Muscle of arm (tissue), 1 donor: ENCODE measurements at regions not wholly inside any gene's neighbourhood (a gene's known extent, or its start where the extent isn't known, plus 50 kb on each side); places are given as distances from the start of the nearest gene placed in this dataset.
"Not testable (repeated sequence)": the region's sequence is repeated elsewhere in the genome, so short reads cannot be mapped to it uniquely, and the experiment has no call there.

Experiments used
- DNase-seq: peaks from one replicate; pipeline ENCODE4 v3.0.0-alpha.2; 2013

GRCh38 chr4:62457356-62457755 lies 1257.2 kb downstream of the ADGRL3 start:
- DNase-seq: no peak

GRCh38 chr4:62455871-62456270 lies 1255.7 kb downstream of the ADGRL3 start:
- no peak for DNase-seq

GRCh38 chr4:62454535-62454934 lies 1254.4 kb downstream of the ADGRL3 start:
- DNase-seq: no peak

GRCh38 chr4:62450740-62451139 lies 1250.6 kb downstream of the ADGRL3 start:
- no peak for DNase-seq

- no peak for DNase-seq
Measured at GRCh38 chr4:62449538-62449937, 1249.4 kb downstream of the ADGRL3 start.

- peak; percentile 66 for DNase-seq
Measured at GRCh38 chr4:62448911-62449310, 1248.8 kb downstream of the ADGRL3 start.

GRCh38 chr4:62439051-62439450 lies 1238.9 kb downstream of the ADGRL3 start:
- DNase-seq: no peak

- no peak for DNase-seq
Measured at GRCh38 chr4:62434921-62435320, 1234.8 kb downstream of the ADGRL3 start.

GRCh38 chr4:62431513-62432231 lies 1231.5 kb downstream of the ADGRL3 start:
- not testable (repeated sequence) for DNase-seq

GRCh38 chr4:62429297-62429696 lies 1229.2 kb downstream of the ADGRL3 start:
- no peak for DNase-seq

GRCh38 chr4:62415256-62415655 lies 1215.1 kb downstream of the ADGRL3 start:
- DNase-seq: no peak

- no peak for DNase-seq
Measured at GRCh38 chr4:62414563-62414962, 1214.4 kb downstream of the ADGRL3 start.

- no peak for DNase-seq
Measured at GRCh38 chr4:62410371-62411003, 1210.4 kb downstream of the ADGRL3 start.

- DNase-seq: peak; percentile 25
Measured at GRCh38 chr4:62408454-62408853, 1208.3 kb downstream of the ADGRL3 start.

GRCh38 chr4:62407534-62407933 lies 1207.4 kb downstream of the ADGRL3 start:
- DNase-seq: no peak

- no peak for DNase-seq
Measured at GRCh38 chr4:62402088-62402806, 1202.1 kb downstream of the ADGRL3 start.

- no peak for DNase-seq
Measured at GRCh38 chr4:62399242-62399641, 1199.1 kb downstream of the ADGRL3 start.

GRCh38 chr4:62398318-62398717 lies 1198.2 kb downstream of the ADGRL3 start:
- DNase-seq: no peak

- DNase-seq: no peak
Measured at GRCh38 chr4:62394766-62395165, 1194.6 kb downstream of the ADGRL3 start.

GRCh38 chr4:62387808-62388207 lies 1187.7 kb downstream of the ADGRL3 start:
- no peak for DNase-seq

GRCh38 chr4:62377700-62378099 lies 1177.6 kb downstream of the ADGRL3 start:
- no peak for DNase-seq

- DNase-seq: no peak
Measured at GRCh38 chr4:62377245-62377644, 1177.1 kb downstream of the ADGRL3 start.

- DNase-seq: no peak
Measured at GRCh38 chr4:62366939-62367338, 1166.8 kb downstream of the ADGRL3 start.
